Upper lobe of left lung (tissue), 6 donors: ENCODE measurements at regions not wholly inside any gene's neighbourhood (a gene's known extent, or its start where the extent isn't known, plus 50 kb on each side); places are given as distances from the start of the nearest gene placed in this dataset.

Experiments used
- ATAC-seq, 2 donors: fragments of 200-7000 bp; cut with Tn5 transposase; one replicate each; pipeline ENCODE4 v1.9.1; 2022; ENCODE audit warnings: mild to moderate bottlenecking in 2 of 2, moderate library complexity in 2 of 2; ENCODE audit not compliant: low FRiP score in 2 of 2
- DNase-seq, 2 donors: peaks; one replicate each; pipeline ENCODE4 v3.0.0-alpha.2; 2019 to 2020
- H3K27ac ChIP-seq, 4 donors: fragments of 200-600 bp; sonication (generic); one replicate each; pipeline ENCODE4 v1.5.1; 2016 to 2019
- H3K27me3 ChIP-seq, 4 donors: fragments of 200-600 bp; sonication (generic); one replicate each; pipeline ENCODE4 v1.5.1; 2017 to 2019
- H3K36me3 ChIP-seq, 4 donors: fragments of 200-600 bp; sonication (generic); one replicate each; pipeline ENCODE4 v1.5.1; 2016 to 2019
- H3K4me1 ChIP-seq, 4 donors: fragments of 200-600 bp; sonication (generic); one replicate each; pipeline ENCODE4 v1.5.1; 2018 to 2019
- H3K4me3 ChIP-seq, 4 donors: fragments of 200-600 bp; sonication (generic); one replicate each; pipeline ENCODE4 v1.5.1; 2017 to 2019; ENCODE audit warnings: mild to moderate bottlenecking in 2 of 4, moderate library complexity in 1 of 4
- H3K9me3 ChIP-seq, 4 donors: fragments of 200-600 bp; sonication (generic); one replicate each; pipeline ENCODE4 v1.5.1; 2018 to 2019
- CTCF ChIP-seq, 6 experiments: fragments of 450-650 bp in 4 of 6; fragments of 200-600 bp in 2 of 6; sonication (generic) in 2 of 6; IDR thresholded peaks; one replicate each; pipeline ENCODE4 v1.5.1; 2016 to 2019; ENCODE audit warnings: antibody characterized with exemption in 6 of 6
- EP300 ChIP-seq, 4 donors: sonication (generic); formaldehyde crosslinking; IDR thresholded peaks; one replicate each; pipeline ENCODE4 v1.5.1; 2017; ENCODE audit warnings: antibody characterized with exemption in 4 of 4, control low read depth in 2 of 4
- POLR2A ChIP-seq, 4 donors: fragments of 450-650 bp; IDR thresholded peaks; one replicate each; pipeline ENCODE4 v1.5.1; 2016 to 2017; ENCODE audit warnings: antibody characterized with exemption in 4 of 4, mild to moderate bottlenecking in 2 of 4
- POLR2AphosphoS5 ChIP-seq, 2 donors: sonication (generic); formaldehyde crosslinking; IDR thresholded peaks; one replicate each; pipeline ENCODE4 v1.5.1; 2017; ENCODE audit warnings: antibody characterized with exemption in 2 of 2
- WGBS, 2 donors: methylation state at CpG; one replicate each; pipeline ENCODE4 v1.1.5; 2017 to 2018; 5-methylcytosine and 5-hydroxymethylcytosine counted together
- donor health status: DM: no; HTN: no; CAD: no; lungs with moderate emphysema.
- donor health status: DM: no; HTN: yes; CAD: no; lungs with severe emphysema.

GRCh38 chr20:48425321-48425720 is 402.5 kb downstream of the PREX1 start:
- ATAC-seq (no peak), DNase-seq (no peak)
- H3K4me1 ChIP-seq, result no peaks in the 10 kb centered on the region
- H3K36me3 ChIP-seq, result no peaks in the 10 kb centered on the region
- no peaks in the 10 kb centered on the region for H3K9me3 ChIP-seq
- no peaks in the 10 kb centered on the region for H3K27me3 ChIP-seq
- no peak overlapping the region for H3K27ac ChIP-seq
- WGBS, 2 donors, result 49 to 51% methylated on average over 5 of the region's 5 CpGs
- H3K4me3 ChIP-seq, result no peak overlapping the region
- TF ChIP-seq POLR2A (IDR thresholded peaks at IDR 0.05) (no peak), POLR2AphosphoS5 (IDR thresholded peaks at IDR 0.05) (no peak), EP300 (IDR thresholded peaks at IDR 0.05) (no peak)

GRCh38 chr20:48422242-48422960 is 405.4 kb downstream of the PREX1 start:
- ATAC-seq (no peak), DNase-seq (no peak)
- Histone ChIP-seq H3K36me3 (no peaks in the 10 kb centered on the region), H3K4me1 (no peaks in the 10 kb centered on the region), H3K27ac (no peak overlapping the region), H3K9me3 (no peaks in the 10 kb centered on the region), H3K27me3 (no peaks in the 10 kb centered on the region), H3K4me3 (no peak overlapping the region)
- no peak for TF ChIP-seq EP300 (IDR thresholded peaks at IDR 0.05)
- TF ChIP-seq POLR2A (IDR thresholded peaks at IDR 0.05), result no peak
- no peak for TF ChIP-seq POLR2AphosphoS5 (IDR thresholded peaks at IDR 0.05)
- no peak for TF ChIP-seq CTCF (IDR thresholded peaks at IDR 0.05)
- whole genome bisulfite sequencing, 2 donors, result 74 to 89% methylated on average over 3 of the region's 3 CpGs

- Histone ChIP-seq H3K27ac (no peak overlapping the region), H3K9me3 (no peaks in the 10 kb centered on the region), H3K27me3 (no peaks in the 10 kb centered on the region), H3K4me1 (no peaks in the 10 kb centered on the region), H3K36me3 (no peaks in the 10 kb centered on the region), H3K4me3 (no peak overlapping the region)
- TF ChIP-seq EP300 (IDR thresholded peaks at IDR 0.05), result no peak
- TF ChIP-seq POLR2A (IDR thresholded peaks at IDR 0.05), result no peak
- no peak for TF ChIP-seq POLR2AphosphoS5 (IDR thresholded peaks at IDR 0.05)
- no peak for TF ChIP-seq CTCF (IDR thresholded peaks at IDR 0.05)
- ATAC-seq, result no peak
- WGBS, 2 donors, result 79 to 80% methylated on average over 3 of the region's 3 CpGs
- no peak for DNase-seq
Observed at GRCh38 chr20:48421547-48421946, 406.3 kb downstream of the PREX1 start.

GRCh38 chr20:48420176-48420575 is 407.6 kb downstream of the PREX1 start:
- H3K36me3 ChIP-seq, result no peaks in the 10 kb centered on the region
- no peak for DNase-seq

GRCh38 chr20:48419173-48419572 is 408.6 kb downstream of the PREX1 start:
- Histone ChIP-seq H3K4me1 (no peaks in the 10 kb centered on the region), H3K27ac (no peak overlapping the region), H3K4me3 (no peak overlapping the region), H3K27me3 (no peaks in the 10 kb centered on the region), H3K9me3 (no peaks in the 10 kb centered on the region), H3K36me3 (no peaks in the 10 kb centered on the region)
- WGBS, 2 donors, result 74 to 85% methylated on average over 4 of the region's 4 CpGs
- no peak for TF ChIP-seq POLR2A (IDR thresholded peaks at IDR 0.05)
- no peak for TF ChIP-seq POLR2AphosphoS5 (IDR thresholded peaks at IDR 0.05)
- no peak for TF ChIP-seq CTCF (IDR thresholded peaks at IDR 0.05)
- TF ChIP-seq EP300 (IDR thresholded peaks at IDR 0.05), result no peak
- no peak for ATAC-seq
- no peak for DNase-seq

More at GRCh38 chr20:48420176-48420575, 407.6 kb downstream of the PREX1 start:
- H3K4me1 ChIP-seq, result no peaks in the 10 kb centered on the region
- no peak overlapping the region for H3K4me3 ChIP-seq
- ATAC-seq, result no peak
- TF ChIP-seq POLR2A (IDR thresholded peaks at IDR 0.05), result no peak
- no peaks in the 10 kb centered on the region for H3K27me3 ChIP-seq
- no peak overlapping the region for H3K27ac ChIP-seq
- H3K9me3 ChIP-seq, result no peaks in the 10 kb centered on the region
- 82 to 93% methylated on average over 4 of the region's 4 CpGs for WGBS, 2 donors

GRCh38 chr20:48416002-48416401 is 411.8 kb downstream of the PREX1 start:
- TF ChIP-seq EP300 (IDR thresholded peaks at IDR 0.05), result no peak
- TF ChIP-seq POLR2AphosphoS5 (IDR thresholded peaks at IDR 0.05), result no peak
- TF ChIP-seq POLR2A (IDR thresholded peaks at IDR 0.05), result no peak
- no peak for TF ChIP-seq CTCF (IDR thresholded peaks at IDR 0.05)
- no peaks in the 10 kb centered on the region for H3K27me3 ChIP-seq
- H3K9me3 ChIP-seq, result no peaks in the 10 kb centered on the region
- no peak for DNase-seq
- 64 to 65% methylated on average over 5 of the region's 5 CpGs for WGBS, 2 donors
- no peaks in the 10 kb centered on the region for H3K4me1 ChIP-seq
- no peak overlapping the region for H3K27ac ChIP-seq
- no peak for ATAC-seq
- H3K4me3 ChIP-seq, result no peak overlapping the region
- H3K36me3 ChIP-seq, result no peaks in the 10 kb centered on the region
